Right lobe of liver (tissue), 6 donors: ENCODE measurements at regions not wholly inside any gene's neighbourhood (a gene's known extent, or its start where the extent isn't known, plus 50 kb on each side); places are given as distances from the start of the nearest gene placed in this dataset.

ENCODE experiments used
- ATAC-seq, 4 donors: fragments of 200-7000 bp; cut with Tn5 transposase; one replicate each; pipeline ENCODE4 v1.9.1; 2020; ENCODE audit warnings: mild to moderate bottlenecking in 4 of 4, moderate library complexity in 4 of 4
- DNase-seq, 3 donors: peaks; one replicate each; pipeline ENCODE4 v3.0.0-alpha.2; 2020
- H3K27ac ChIP-seq, 3 donors: fragments of 200-600 bp; one replicate each; pipeline ENCODE4 v1.8.0; 2022
- H3K27me3 ChIP-seq, 2 donors: fragments of 200-600 bp; one replicate each; pipeline ENCODE4 v1.8.0; 2022
- H3K36me3 ChIP-seq, 4 donors: fragments of 200-600 bp; sonication (generic) in 1 of 4; one replicate each; pipeline versions ENCODE4 v1.5.1 to v1.8.0; 2017 to 2022; ENCODE audit warnings: control low read depth in 1 of 4
- H3K4me1 ChIP-seq, 4 donors: fragments of 200-600 bp; sonication (generic) in 1 of 4; one replicate each; pipeline versions ENCODE4 v1.5.1 to v1.8.0; 2017 to 2022; ENCODE audit warnings: control low read depth in 1 of 4
- H3K4me3 ChIP-seq, 3 donors: fragments of 200-600 bp; one replicate each; pipeline ENCODE4 v1.8.0; 2022
- H3K9me3 ChIP-seq, 4 donors: fragments of 200-600 bp; sonication (generic) in 1 of 4; one replicate each; pipeline versions ENCODE4 v1.5.1 to v1.8.0; 2017 to 2022; ENCODE audit warnings: control low read depth in 1 of 4
- POLR2A ChIP-seq: fragments of 450-650 bp; IDR thresholded peaks from one replicate; pipeline ENCODE4 v1.6.1; 2017; ENCODE audit warnings: antibody characterized with exemption, mild to moderate bottlenecking
- WGBS: methylation state at CpG from one replicate; pipeline ENCODE4 v1.1.6; 2018; ENCODE audit warnings: low coverage, low lambda C conversion rate; ENCODE audit not compliant: insufficient coverage; ENCODE audit errors: missing lambda C conversion rate; 5-methylcytosine and 5-hydroxymethylcytosine counted together
- intact Hi-C, 2 donors: fragments of 100-400 bp; cut with DNase I; formaldehyde crosslinking; loops; one replicate each; pipeline versions ENCODE4 v1.11.2 to v1.14.1; 2022
- TF ChIP-seq, protein P1 (sequence below), 4 donors: fragments of 200-600 bp in 3 of 4; fragments of 450-650 bp in 1 of 4; IDR thresholded peaks; one replicate each; pipeline versions ENCODE4 v1.5.1 to v1.8.0; 2016 to 2022; ENCODE audit warnings: antibody characterized with exemption in 4 of 4, mild to moderate bottlenecking in 2 of 4
- donor health status: DM: no; HTN: yes; CAD: no.
- donor health status: DM: no; HTN: no; CAD: no.
- donor health status: DM: no; HTN: no; CAD: no.
- donor health status: DM: no; HTN: yes; CAD: no.
- donor health status: DM: no; HTN: yes; CAD: no.

DNA sequence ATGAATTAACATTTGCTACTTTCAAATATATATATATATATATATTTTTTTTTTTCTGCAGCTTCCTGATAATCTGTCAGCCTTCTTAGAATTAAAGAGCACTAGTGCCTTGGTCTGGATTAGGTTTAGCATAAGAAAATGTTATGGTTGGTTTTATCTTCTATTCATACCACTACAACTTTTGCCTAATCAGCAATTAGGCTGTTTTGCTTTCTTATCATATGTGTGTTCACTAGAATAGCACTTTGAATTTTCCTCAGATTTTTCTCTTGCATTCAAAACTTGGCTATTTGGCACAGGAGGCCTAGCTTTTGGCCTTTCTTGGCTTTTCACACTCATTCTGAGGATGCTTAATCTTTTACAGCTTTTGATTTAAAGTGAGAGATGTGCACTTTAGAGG, 1468.1 kb downstream of the PCDH9 start:
- Histone ChIP-seq H3K36me3 (no peaks in the 10 kb centered on the region), H3K27ac (no peak overlapping the region), H3K4me3 (no peak overlapping the region), H3K27me3 (no peaks in the 10 kb centered on the region), H3K4me1 (peaks cover 0 to 3% (median 0%) of the 10 kb centered on the region in 4 donors), H3K9me3 (no peaks in the 10 kb centered on the region)
- ATAC-seq (no peak), DNase-seq (no peak)
- TF ChIP-seq, protein P1, sequence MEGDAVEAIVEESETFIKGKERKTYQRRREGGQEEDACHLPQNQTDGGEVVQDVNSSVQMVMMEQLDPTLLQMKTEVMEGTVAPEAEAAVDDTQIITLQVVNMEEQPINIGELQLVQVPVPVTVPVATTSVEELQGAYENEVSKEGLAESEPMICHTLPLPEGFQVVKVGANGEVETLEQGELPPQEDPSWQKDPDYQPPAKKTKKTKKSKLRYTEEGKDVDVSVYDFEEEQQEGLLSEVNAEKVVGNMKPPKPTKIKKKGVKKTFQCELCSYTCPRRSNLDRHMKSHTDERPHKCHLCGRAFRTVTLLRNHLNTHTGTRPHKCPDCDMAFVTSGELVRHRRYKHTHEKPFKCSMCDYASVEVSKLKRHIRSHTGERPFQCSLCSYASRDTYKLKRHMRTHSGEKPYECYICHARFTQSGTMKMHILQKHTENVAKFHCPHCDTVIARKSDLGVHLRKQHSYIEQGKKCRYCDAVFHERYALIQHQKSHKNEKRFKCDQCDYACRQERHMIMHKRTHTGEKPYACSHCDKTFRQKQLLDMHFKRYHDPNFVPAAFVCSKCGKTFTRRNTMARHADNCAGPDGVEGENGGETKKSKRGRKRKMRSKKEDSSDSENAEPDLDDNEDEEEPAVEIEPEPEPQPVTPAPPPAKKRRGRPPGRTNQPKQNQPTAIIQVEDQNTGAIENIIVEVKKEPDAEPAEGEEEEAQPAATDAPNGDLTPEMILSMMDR (IDR thresholded peaks at IDR 0.05) = no peak
- no peak for TF ChIP-seq POLR2A
- intact Hi-C loops = no loop called here

DNA sequence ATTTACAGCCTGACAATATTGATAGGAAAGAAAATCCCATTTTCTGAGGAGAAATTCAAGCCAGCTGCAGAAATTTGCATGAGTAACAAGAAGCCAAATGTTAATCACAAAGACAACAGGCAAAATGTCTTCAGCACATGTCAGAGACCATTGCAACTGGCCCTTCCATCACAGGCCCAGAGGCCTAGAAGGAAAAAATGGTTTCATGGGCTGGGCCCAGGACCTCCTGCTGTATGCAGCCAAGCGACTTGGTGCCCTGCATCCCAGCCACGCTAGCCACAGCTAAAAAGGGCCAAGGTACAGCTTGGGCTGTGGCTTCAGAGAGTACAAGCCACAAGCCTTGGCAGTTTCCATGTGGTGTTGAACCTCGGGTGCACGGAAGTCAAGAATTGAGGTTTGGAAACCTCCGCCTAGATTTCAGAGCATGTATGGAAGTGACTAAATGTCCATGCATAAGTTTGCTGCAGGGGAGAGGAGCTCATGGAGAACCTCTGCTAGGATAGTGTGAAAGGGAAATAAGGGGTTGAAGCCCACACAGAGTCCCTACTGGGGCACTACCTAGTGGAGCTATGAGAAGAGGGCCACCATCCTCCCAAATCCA, 1474.0 kb downstream of the PCDH9 start:
- Histone ChIP-seq H3K27me3 (no peaks in the 10 kb centered on the region), H3K4me3 (no peak overlapping the region), H3K27ac (no peak overlapping the region), H3K9me3 (no peaks in the 10 kb centered on the region), H3K4me1 (no peaks in the 10 kb centered on the region), H3K36me3 (no peaks in the 10 kb centered on the region)
- no peak for TF ChIP-seq POLR2A
- TF ChIP-seq, protein P1 (IDR thresholded peaks at IDR 0.05) = no peak
- intact Hi-C loops = no loop called here
- ATAC-seq = no peak
- 44% methylated on average over 4 of the region's 5 CpGs for WGBS
- no peak for DNase-seq

DNA sequence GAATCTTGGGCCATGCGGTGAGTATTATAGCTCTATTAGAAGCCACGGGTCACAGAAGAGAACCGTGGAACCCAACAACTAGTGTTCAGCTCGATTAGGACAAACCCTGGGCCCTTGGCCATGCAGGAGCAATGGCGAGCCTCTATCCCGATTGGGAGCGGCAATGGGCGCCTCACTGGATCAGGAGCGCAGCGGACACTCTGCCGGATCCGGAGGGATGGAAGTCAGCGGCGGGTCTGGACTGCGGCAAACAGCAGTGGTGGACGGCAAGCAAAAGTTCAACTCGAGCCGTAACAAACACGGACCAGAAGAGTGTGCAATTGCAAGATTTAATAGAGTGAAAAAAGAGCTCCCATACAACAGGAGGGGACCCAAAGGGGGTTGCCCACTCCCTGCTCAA, 1481.9 kb downstream of the PCDH9 start:
- Histone ChIP-seq H3K4me1 (no peaks in the 10 kb centered on the region), H3K4me3 (no peak overlapping the region), H3K27ac (no peak overlapping the region), H3K27me3 (no peaks in the 10 kb centered on the region), H3K9me3 (no peaks in the 10 kb centered on the region), H3K36me3 (no peaks in the 10 kb centered on the region)
- 89% methylated on average over 8 of the region's 19 CpGs for WGBS
- DNase-seq = no peak
- intact Hi-C loops = no loop called here
- ATAC-seq = no peak
- TF ChIP-seq POLR2A = no peak
- TF ChIP-seq, protein P1 (IDR thresholded peaks at IDR 0.05) = no peak

GRCh38 chr13:65746406-65746921, 1483.7 kb downstream of the PCDH9 start:
- intact Hi-C loops = no loop called here
- 60% methylated on average over 4 of the region's 4 CpGs for WGBS
- no peaks in the 10 kb centered on the region for H3K9me3 ChIP-seq

More at GRCh38 chr13:65746406-65746921, 1483.7 kb downstream of the PCDH9 start:
- TF ChIP-seq, protein P1 (IDR thresholded peaks at IDR 0.05) = no peak
- no peak for TF ChIP-seq POLR2A
- no peak for ATAC-seq
- no peaks in the 10 kb centered on the region for H3K27me3 ChIP-seq
- H3K4me3 ChIP-seq = no peak overlapping the region
- no peaks in the 10 kb centered on the region for H3K36me3 ChIP-seq
- H3K27ac ChIP-seq = no peak overlapping the region
- no peaks in the 10 kb centered on the region for H3K4me1 ChIP-seq
- DNase-seq = no peak
